ENCODE measurements at regions not wholly inside any gene's neighbourhood (a gene's known extent, or its start where the extent isn't known, plus 50 kb on each side); places are given as distances from the start of the nearest gene placed in this dataset.

DNA sequence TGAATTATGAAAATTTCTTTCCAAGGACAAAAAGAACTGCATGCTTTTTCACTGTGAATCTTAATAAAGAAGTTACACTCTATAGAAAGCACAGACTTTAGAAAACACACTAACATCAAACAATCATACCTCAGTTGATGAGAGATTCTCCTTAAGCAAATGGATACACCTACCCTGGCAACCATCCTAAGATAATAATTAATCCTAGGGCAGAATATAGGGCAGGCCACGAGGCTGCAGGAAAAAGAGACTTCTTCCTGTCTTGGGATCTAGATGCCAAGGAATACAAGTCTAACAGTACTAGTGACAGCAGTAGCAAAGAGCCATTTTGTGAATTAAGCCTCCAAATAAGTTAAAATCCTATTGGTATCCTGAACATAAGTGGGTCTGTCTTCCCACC, 395.4 kb downstream of the EFNA5 start:
- DNase-seq (no peak), ATAC-seq (no peak)
- no peaks in the 10 kb centered on the region for H3K9me3 ChIP-seq
- H3K27me3 ChIP-seq: no peaks in the 10 kb centered on the region
- in situ Hi-C loops (cut with MboI; ENCODE audit: low sequenced_read_pairs in 4 of 4): no loop called here
- intact Hi-C loops (cut with DNase I; ENCODE audit: low total_unique reads): no loop called here
- no peaks in the 10 kb centered on the region for H3K4me1 ChIP-seq
- H3K4me3 ChIP-seq: no peak overlapping the region
- H3K36me3 ChIP-seq: no peaks in the 10 kb centered on the region
- H3K27ac ChIP-seq: no peak overlapping the region
- no peak for TF ChIP-seq POLR2A (IDR thresholded peaks at IDR 0.05)
- TF ChIP-seq, protein P1, sequence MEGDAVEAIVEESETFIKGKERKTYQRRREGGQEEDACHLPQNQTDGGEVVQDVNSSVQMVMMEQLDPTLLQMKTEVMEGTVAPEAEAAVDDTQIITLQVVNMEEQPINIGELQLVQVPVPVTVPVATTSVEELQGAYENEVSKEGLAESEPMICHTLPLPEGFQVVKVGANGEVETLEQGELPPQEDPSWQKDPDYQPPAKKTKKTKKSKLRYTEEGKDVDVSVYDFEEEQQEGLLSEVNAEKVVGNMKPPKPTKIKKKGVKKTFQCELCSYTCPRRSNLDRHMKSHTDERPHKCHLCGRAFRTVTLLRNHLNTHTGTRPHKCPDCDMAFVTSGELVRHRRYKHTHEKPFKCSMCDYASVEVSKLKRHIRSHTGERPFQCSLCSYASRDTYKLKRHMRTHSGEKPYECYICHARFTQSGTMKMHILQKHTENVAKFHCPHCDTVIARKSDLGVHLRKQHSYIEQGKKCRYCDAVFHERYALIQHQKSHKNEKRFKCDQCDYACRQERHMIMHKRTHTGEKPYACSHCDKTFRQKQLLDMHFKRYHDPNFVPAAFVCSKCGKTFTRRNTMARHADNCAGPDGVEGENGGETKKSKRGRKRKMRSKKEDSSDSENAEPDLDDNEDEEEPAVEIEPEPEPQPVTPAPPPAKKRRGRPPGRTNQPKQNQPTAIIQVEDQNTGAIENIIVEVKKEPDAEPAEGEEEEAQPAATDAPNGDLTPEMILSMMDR (IDR thresholded peaks at IDR 0.05 in 4 of 5, conservative IDR thresholded peaks at IDR 0.05 in 1 of 5): no peak

DNA sequence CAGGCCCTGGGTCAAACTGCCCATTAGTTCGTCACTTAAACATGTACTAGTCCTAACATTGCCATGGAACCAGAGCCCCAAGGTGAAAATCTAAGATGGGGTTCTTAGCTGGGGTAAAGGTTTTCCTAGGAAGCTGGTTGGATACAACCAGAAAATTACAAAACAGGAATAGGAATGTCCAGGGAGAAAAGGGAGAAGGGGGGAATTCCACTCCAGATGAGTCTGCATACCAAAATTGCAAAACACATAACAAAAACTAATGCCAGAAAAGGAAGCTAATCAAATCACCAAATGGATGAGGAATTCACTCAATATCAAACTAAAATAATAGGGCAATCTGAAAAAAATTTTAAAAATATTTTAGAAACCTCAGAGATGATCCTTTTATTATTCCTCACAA, 396.2 kb downstream of the EFNA5 start:
- Histone ChIP-seq H3K27ac (no peak overlapping the region), H3K4me3 (no peak overlapping the region), H3K9me3 (no peaks in the 10 kb centered on the region), H3K27me3 (no peaks in the 10 kb centered on the region), H3K36me3 (no peaks in the 10 kb centered on the region), H3K4me1 (no peaks in the 10 kb centered on the region)
- DNase-seq (no peak), ATAC-seq (no peak)
- in situ Hi-C loops (cut with MboI; ENCODE audit: low sequenced_read_pairs in 4 of 4) (no loop called here), intact Hi-C loops (cut with DNase I; ENCODE audit: low total_unique reads) (no loop called here)
- no peak for TF ChIP-seq POLR2A (IDR thresholded peaks at IDR 0.05)
- TF ChIP-seq, protein P1 (IDR thresholded peaks at IDR 0.05 in 4 of 5, conservative IDR thresholded peaks at IDR 0.05 in 1 of 5): no peak

GRCh38 chr5:107272954-107273353, 397.8 kb downstream of the EFNA5 start:
- Histone ChIP-seq H3K9me3 (no peaks in the 10 kb centered on the region), H3K4me3 (no peak overlapping the region), H3K36me3 (no peaks in the 10 kb centered on the region), H3K27me3 (no peaks in the 10 kb centered on the region), H3K4me1 (no peaks in the 10 kb centered on the region), H3K27ac (no peak overlapping the region)
- intact Hi-C loops (cut with DNase I; ENCODE audit: low total_unique reads): no loop called here
- ATAC-seq: no peak
- DNase-seq: no peak
- TF ChIP-seq POLR2A (IDR thresholded peaks at IDR 0.05): no peak
- TF ChIP-seq, protein P1 (IDR thresholded peaks at IDR 0.05 in 4 of 5, conservative IDR thresholded peaks at IDR 0.05 in 1 of 5): no peak
- in situ Hi-C loops (cut with MboI; ENCODE audit: low sequenced_read_pairs in 4 of 4): no loop called here

- TF ChIP-seq, protein P1 (IDR thresholded peaks at IDR 0.05 in 4 of 5, conservative IDR thresholded peaks at IDR 0.05 in 1 of 5): no peak
- TF ChIP-seq POLR2A (IDR thresholded peaks at IDR 0.05): no peak
- H3K27me3 ChIP-seq: no peaks in the 10 kb centered on the region
- DNase-seq (no peak), ATAC-seq (no peak)
- H3K27ac ChIP-seq: no peak overlapping the region
- no peak overlapping the region for H3K4me3 ChIP-seq
- intact Hi-C loops (cut with DNase I; ENCODE audit: low total_unique reads) (no loop called here), in situ Hi-C loops (cut with MboI; ENCODE audit: low sequenced_read_pairs in 4 of 4) (no loop called here)
- no peaks in the 10 kb centered on the region for H3K4me1 ChIP-seq
- no peaks in the 10 kb centered on the region for H3K36me3 ChIP-seq
- no peaks in the 10 kb centered on the region for H3K9me3 ChIP-seq
Measured at GRCh38 chr5:107272509-107272908, 398.2 kb downstream of the EFNA5 start.

GRCh38 chr5:107271682-107272350, 398.9 kb downstream of the EFNA5 start:
- DNase-seq (no peak), ATAC-seq (no peak)
- no peaks in the 10 kb centered on the region for H3K4me1 ChIP-seq
- TF ChIP-seq, protein P1 (IDR thresholded peaks at IDR 0.05 in 4 of 5, conservative IDR thresholded peaks at IDR 0.05 in 1 of 5): no peak
- TF ChIP-seq POLR2A (IDR thresholded peaks at IDR 0.05): no peak
- in situ Hi-C loops (cut with MboI; ENCODE audit: low sequenced_read_pairs in 4 of 4) (no loop called here), intact Hi-C loops (cut with DNase I; ENCODE audit: low total_unique reads) (no loop called here)
- no peak overlapping the region for H3K27ac ChIP-seq
- no peaks in the 10 kb centered on the region for H3K27me3 ChIP-seq
- no peaks in the 10 kb centered on the region for H3K9me3 ChIP-seq
- no peaks in the 10 kb centered on the region for H3K36me3 ChIP-seq
- H3K4me3 ChIP-seq: no peak overlapping the region
